Left renal pelvis (tissue), 4 donors: ENCODE measurements at regions not wholly inside any gene's neighbourhood (a gene's known extent, or its start where the extent isn't known, plus 50 kb on each side); places are given as distances from the start of the nearest gene placed in this dataset.

Experiments used
- DNase-seq, 4 donors: peaks; one replicate each; pipeline ENCODE4 v3.0.0-alpha.2; 2013; ENCODE audit warnings: low read depth in 4 of 4, low spot score in 3 of 4

- no peak for DNase-seq
Measured at GRCh38 chr6:40759838-40760237, 172.7 kb upstream of the LRFN2 start.

DNA sequence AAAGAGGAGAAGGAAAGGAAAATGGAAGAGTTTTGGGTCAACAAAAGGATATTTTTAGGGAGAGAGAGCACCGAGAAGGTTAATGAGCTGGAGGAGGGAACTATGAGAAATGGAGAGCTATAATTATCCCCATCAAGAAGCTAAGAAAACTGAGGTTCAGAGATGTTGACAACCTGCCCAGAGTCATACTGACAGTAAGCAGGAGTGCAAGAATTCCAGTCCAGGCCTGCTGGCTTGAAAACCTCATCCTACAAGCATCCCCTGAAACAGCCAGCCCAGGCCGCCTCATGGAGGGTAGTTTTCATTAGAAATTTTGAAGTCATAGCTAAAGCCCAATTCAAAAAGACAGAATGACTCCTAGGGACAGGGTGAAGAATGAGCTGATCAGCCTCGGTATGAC, 172.1 kb upstream of the LRFN2 start:
- DNase-seq, result no peak

GRCh38 chr6:40755749-40756452, 168.7 kb upstream of the LRFN2 start:
- DNase-seq, result no peak

DNA sequence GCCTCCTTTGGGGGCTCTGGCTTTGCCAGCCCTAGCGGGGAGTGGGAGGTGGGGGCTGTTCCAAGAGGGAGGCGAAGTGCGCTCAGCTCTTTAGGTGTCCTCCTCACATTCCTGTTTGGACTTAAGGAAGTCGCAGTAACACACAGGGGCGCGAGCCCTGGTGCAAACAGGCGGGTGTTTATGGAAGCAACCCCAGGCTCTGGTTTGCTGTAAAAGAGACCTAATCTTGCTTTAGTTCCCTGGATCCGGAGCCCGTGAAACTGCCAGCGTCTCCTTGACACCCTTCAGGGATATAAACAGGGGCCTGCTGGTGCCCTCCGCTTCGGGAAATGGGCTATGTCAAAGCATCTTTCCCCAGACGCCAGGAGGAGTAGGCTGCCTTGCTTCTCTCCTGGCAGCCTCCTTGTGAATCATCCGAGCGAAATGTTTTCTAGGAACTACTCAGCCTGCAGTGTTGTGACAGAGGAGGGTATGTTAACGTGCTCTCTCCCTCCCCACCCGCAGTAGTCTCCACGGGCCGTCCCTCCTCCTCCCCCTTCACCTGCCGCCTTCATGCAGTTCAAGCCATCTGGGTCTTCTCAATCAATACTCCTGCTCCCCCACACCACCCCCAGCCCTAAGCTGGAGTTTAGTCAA, 168.0 kb upstream of the LRFN2 start:
- DNase-seq, result no peak

- DNase-seq, result no peak
Measured at GRCh38 chr6:40754461-40755045, 167.4 kb upstream of the LRFN2 start.

DNA sequence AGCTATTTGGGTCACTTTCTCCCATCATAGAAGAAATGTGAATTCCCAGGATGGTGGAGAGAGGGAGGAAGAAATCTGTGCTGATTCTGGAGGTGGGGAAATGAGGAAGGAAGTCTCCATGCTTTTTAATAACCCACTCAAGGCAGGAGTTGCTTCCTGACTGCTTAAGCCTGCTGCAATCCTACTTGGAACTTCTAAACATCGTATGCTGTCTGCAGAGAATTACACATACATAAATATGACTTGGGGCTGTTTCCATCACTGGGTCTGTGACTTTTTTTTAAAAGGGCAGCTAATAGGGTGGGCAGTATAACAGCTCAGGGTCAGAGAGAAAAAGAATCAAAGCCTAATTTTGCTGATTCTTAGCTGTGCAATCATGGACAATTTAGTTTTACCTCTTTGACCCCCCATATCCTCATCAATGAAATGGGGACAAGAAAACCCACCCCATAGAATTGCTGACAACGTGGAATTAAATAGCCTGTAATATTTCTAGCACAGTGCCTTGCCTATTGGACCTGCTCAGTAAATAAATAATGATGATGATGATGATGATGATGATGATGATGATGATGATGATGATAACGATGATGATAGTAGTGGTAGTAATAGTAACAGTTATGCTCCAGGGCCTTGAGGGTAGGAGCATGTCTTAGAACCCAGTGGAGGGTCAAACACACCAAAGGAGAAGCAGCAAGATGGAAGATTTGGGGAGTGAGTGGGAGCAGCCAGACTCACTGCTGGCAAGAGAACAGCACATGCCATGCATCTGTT, 166.7 kb upstream of the LRFN2 start:
- no peak for DNase-seq

DNA sequence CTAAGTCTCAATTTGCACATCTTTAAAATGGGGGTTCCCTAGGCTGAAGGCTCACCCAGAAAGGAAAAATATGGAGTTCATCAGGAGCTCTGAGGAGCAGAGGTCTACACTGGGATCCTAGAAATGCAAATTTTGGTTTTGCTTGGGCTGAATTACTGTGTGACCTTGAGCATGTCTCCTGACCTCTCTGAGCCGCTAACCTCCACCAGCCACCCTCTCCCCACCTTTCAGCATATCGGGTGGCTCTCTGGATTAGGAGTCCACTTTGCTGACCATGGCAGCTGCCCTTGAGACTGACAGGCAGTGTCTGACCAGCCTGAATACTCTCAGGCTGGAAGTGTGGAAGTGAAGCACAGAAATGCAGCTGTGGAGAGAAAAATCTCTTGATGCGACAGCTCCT, 165.9 kb upstream of the LRFN2 start:
- DNase-seq, result no peak

GRCh38 chr6:40744835-40745234, 157.7 kb upstream of the LRFN2 start:
- DNase-seq, result no peak

- no peak for DNase-seq
Measured at GRCh38 chr6:40743690-40744446, 156.7 kb upstream of the LRFN2 start.

DNA sequence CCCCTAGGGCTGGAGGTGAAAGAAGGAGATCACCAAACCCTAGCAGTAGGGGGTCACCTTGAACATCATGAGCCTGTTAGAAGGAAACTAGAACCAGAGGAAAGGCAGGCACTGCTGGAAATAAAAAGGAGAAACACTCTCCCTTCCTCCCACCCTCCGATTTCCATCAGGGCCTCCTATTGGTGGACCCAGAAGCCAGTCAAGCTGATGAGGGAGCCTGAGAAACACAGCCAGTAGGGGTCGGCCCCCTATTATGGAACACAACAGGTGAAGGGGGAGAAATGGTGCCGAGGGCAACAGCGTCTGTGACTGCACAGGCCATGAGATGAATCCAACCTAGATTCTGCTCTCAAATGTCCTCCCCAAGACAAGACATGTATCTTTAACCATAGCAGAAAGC, 156.1 kb upstream of the LRFN2 start:
- no peak for DNase-seq

- DNase-seq, result no peak
Measured at GRCh38 chr6:40740518-40740917, 153.4 kb upstream of the LRFN2 start.

DNA sequence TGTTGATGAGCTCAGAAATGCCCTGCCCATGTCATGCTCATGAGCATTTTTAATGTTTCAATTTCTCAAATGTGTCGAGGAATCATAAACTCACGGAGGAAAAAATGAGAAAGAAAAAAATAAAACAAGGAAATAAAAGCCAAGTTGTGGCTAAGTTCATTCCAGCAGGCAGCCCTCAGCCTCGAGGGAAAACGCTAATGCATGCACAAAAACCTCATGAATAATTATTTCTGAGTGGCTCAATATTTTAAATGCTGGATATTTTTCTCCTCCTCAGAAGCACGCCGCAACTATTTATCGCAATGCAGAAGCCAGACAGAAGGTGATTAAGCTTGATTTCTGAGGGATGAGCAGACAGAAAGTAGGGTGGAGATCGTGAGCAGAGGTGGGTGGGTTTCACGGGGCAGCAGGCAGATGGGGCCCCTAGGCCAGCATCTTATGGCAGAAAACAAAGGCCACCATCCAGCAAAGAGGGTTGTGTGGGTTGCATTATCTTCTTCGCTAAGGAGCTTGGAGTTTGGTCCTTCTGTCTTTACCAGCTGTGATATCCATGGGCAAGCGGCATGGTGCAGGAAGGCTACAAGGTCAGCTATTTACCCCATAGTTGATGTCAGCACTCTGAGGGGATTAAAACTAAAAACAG, 151.5 kb upstream of the LRFN2 start:
- no peak for DNase-seq

GRCh38 chr6:40735521-40735920, 148.4 kb upstream of the LRFN2 start:
- DNase-seq, result no peak

GRCh38 chr6:40735121-40735520, 148.0 kb upstream of the LRFN2 start:
- no peak for DNase-seq

GRCh38 chr6:40734607-40735006, 147.4 kb upstream of the LRFN2 start:
- no peak for DNase-seq

GRCh38 chr6:40733770-40734396, 146.7 kb upstream of the LRFN2 start:
- DNase-seq, result no peak

- no peak for DNase-seq
Measured at GRCh38 chr6:40733290-40733689, 146.1 kb upstream of the LRFN2 start.

- DNase-seq, result no peak
Measured at GRCh38 chr6:40732878-40733277, 145.7 kb upstream of the LRFN2 start.

GRCh38 chr6:40728643-40729042, 141.5 kb upstream of the LRFN2 start:
- no peak for DNase-seq

GRCh38 chr6:40727271-40727670, 140.1 kb upstream of the LRFN2 start:
- DNase-seq, result no peak
